SIG-M5 (cell line): ENCODE measurements at regions not wholly inside any gene's neighbourhood (a gene's known extent, or its start where the extent isn't known, plus 50 kb on each side); places are given as distances from the start of the nearest gene placed in this dataset.
A peak's percentile ranks its signal among the peaks of the same experiment; 100 is the strongest.
"Not testable (repeated sequence)": the region's sequence is repeated elsewhere in the genome, so short reads cannot be mapped to it uniquely, and the experiment has no call there.

Experiments
- DNase-seq: peaks from one replicate; lab custom pipeline; 2025; lab: John Stamatoyannopoulos, UW

DNA sequence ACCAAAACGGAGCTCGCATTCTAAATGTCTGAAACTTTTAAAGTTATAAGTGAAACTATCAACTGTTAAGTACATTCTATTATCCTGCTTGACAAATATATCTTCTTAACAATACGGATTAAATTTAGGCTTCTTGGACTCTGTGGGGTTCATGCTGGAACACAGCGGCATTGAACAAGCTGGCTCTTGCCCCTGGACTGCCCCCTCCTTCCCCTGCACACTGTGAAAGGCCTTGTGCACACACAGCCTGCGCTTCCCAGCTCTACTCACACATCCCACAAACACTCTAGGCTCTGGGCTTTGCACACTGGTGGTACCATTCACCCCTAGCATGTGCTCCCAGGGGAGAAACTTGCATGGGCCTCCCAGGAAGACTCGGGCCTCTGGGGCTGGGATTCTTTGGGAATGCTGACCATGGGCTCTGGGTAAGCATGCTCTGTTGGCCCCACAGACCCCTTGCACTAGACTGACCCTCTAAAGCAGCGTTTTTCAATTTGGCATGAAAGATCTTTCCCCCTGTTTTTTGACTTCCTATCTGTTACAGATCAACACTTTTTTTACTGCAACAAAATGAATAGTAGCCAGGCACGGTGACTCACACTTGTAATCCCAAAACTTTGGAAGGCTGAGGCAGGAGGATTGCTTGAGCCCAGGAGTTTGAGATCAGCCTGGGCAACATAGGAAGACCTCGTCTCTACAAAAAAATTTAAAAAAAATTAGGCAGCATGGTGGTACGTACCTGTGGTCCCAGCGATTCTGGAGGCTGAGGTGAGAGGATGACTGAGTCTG lies 96.2 kb upstream of the CPM start:
- DNase-seq, result no peak

DNA sequence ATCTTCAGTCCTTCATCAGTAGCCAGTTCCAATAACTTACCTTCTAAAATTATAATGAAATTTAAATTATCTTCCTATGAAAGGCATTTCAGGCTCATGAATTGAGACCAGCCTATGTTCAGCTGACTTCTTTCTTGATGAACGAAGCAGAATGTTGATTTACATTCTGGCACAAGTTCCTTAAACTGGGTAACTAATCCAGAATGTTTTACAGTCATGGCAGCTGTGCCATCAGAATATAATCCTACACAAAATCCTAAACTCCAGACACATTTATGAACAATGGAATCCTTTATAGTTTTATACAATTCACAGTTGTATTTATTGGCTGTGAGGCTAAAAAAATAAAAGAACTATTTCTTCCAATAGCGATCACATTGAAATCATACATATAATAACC lies 97.3 kb upstream of the CPM start:
- DNase-seq, result no peak

DNA sequence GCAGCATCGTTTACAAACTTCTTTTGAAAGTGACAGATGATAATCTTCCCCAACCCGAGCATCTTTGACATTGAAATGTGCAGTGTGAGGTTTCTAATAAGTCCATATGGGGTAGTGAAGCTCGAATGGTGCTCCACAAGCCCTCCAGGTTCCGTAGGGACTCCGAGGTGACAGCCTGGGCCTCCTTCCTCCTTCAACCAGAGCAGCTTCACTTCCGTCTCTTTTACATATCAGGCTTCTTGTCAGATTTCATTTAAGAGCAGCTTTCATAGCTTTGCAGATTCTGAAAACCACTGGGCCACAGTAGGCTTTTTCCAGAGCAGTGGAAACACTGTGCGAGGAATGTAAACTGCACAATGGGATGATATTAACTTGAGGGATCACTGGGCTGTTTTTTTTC lies 103.6 kb upstream of the CPM start:
- no peak for DNase-seq

DNA sequence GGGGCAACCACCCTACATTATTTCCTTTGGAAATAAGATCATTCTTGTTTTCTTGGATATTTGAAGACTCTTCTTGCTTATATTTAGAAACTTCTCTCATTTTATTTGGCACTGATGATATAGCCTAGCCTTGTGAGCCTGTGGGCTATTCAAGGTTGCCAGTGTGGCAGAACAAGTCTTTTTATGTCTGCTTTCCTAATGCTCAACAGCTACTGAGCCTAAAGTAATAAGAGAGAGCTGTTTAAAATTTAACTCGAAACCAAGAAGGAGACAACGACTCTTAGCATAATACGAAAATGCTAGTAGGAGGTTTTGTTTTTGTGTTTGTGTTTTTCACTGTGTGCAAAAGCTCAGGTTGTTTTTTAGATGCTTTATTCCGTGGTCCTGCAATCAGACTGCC lies 104.0 kb upstream of the CPM start:
- no peak for DNase-seq

DNA sequence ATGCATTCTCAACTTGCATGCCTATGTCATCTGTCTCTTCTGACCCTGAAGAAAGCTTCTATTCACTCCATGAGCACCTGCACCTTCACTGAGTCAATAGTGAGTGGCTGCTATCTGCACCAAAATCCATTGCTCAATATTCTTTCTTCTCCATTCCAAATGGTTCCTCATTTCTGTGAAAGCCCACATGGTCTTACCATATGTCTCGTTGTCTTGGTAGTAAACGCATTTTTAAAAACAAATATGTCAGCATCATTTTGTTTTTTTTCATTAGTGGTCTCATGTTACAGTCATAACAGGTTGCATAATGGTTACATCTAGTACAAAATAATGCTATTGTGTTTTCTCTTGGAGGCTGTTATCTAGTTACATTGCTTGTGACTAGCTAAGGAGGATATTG lies 106.9 kb upstream of the CPM start:
- DNase-seq, result peak; percentile 75

DNA sequence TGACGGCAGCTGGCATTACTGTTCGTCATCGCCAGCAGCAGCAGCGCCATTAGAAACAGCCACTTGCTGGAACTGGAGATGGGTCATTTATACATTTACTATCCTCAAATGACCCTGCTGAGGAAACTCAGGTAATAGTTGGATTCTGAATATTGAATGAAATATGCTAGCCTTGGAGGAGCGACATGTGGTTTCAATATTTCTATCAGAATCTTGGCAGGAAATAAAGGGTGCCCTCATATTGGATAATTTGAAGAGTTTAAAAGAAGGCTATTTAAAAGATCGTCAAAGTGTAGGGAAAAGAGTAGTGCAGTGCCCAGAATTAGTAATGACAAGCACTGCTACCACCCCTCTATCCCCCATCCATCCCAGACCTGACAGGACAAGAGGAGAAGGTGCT lies 109.6 kb upstream of the CPM start:
- DNase-seq, result no peak

DNA sequence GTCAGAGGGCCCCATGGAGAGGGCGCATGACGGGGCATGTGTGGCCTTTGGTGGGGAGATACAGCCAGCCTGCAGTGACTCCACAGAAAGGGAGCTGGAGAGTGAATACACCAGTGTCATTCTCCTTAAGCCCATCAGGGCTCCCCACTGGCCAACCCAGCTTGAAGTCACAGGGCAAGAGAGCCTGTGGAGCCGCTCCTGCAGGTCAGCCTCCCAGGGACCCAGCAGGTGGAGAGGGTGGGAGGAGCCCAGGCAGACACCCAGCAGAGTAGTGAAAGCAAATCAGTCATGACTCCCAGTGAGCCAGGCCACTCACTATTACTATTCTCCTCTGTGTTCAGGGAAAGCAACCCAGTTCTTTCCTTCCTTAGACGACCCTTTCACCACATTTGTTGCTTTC lies 110.0 kb upstream of the CPM start:
- no peak for DNase-seq

DNA sequence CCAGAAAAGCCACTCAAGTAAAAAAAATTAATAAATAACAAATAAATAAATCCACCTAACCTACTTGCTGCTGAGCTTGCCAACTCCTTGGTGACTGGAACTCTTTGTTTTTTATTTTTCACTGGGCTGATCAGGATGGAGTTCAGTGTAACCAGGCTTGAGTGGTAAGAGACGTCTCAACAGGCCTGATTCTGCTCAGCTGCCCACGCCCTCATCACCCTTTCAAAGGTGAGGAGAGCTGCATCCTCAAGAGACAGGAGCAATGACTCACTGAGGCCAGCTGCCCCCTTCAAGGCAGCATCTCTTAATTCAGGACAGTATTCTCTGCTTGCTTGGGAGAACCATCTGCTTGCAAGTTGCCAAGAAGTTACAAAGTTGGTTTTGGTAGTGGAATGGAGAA lies 111.9 kb upstream of the CPM start:
- DNase-seq, result no peak

DNA sequence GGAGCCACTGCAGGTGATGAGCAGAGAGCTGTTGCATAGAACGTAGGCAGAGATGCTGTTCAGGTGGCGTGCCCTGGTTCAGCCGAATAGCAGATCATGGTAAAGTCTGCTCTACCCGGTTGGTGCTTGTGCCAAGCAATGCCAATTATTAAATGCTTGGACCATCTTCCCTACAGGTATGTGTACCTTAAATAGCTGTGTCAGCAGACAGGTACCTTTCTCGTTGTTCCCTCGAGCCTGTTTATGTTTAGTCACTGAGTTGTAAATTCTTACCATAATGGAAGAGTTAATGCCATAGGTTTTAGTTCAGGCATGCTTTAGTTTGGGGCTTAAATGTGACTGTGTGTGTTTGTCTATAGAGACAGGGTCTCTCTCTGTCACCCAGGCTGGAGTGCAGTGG lies 112.5 kb upstream of the CPM start:
- no peak for DNase-seq

DNA sequence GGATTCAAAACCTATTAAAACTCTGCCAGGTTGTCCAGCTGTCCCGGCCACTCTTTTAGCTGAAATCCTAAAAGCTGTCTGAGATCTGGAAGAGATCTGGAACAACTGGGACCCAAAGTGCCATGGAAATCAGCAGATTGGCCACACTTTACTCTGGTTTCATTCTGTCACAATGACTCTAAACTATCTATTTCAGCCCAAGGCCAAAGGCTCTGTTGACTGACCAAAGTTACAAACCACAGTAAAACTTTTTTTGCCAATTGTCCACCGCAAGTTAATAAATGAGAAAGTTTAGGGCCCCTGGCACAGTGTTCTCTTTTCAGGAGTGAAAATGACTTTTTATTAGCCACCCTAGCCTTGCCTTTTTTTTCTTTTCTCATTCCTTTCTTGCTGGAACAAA lies 113.4 kb upstream of the CPM start:
- DNase-seq, result no peak

DNA sequence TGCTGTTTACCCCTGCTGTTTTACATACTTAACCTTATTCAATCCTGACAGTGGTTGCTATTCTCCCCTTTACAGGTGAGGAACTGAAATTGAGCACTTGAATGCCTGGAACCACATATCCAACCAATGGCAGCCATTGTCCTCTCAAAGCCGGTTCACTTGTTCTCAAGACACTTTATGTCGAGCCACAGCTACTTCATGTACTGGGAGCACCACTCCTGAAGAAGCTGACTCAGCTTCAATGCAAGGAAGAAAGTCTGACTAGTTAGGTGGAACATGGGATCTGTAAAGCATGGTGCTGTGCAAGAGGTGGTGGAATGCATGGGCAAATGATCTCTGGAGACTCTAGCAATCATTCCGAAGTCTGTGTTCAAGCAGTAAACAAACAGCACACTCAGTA lies 113.9 kb upstream of the CPM start:
- no peak for DNase-seq

DNA sequence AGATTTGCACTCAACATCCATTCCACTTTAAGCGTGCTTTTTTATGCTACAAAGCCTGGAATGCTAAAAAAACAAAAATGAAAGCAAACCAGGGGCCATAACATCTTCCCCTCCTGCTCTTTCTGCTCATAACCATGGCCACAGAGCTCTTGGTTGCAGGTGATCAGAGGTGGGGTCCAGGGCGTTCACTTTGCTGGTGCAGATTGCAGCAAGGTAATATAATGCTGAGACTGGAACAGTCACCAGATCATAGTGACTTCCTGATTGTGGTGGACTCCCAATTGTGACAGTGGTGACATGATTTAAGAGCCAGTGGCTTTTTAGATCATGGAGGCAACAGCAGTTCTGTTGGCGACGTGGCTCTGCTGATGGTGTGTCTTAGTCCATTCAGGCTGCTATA lies 115.0 kb upstream of the CPM start:
- DNase-seq, result no peak

DNA sequence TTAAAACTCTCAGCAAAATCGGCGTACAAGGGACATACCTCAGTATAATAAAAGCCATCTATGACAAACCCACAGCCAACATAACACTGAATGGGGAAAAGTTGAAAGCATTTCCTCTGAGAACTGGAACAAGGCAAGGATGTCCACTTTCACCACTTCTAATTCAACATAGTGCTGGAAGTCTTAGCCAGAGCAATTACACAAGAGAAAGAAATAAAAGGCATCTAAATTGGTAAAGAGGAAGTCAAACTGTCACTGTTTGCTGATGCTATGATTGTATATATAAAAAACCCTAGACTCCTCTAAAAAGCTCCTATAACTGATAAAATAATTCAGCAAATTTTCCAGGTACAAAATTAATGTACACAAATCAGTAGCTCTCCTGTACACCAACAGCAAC lies 116.9 kb upstream of the CPM start:
- DNase-seq, result not testable (repeated sequence)

DNA sequence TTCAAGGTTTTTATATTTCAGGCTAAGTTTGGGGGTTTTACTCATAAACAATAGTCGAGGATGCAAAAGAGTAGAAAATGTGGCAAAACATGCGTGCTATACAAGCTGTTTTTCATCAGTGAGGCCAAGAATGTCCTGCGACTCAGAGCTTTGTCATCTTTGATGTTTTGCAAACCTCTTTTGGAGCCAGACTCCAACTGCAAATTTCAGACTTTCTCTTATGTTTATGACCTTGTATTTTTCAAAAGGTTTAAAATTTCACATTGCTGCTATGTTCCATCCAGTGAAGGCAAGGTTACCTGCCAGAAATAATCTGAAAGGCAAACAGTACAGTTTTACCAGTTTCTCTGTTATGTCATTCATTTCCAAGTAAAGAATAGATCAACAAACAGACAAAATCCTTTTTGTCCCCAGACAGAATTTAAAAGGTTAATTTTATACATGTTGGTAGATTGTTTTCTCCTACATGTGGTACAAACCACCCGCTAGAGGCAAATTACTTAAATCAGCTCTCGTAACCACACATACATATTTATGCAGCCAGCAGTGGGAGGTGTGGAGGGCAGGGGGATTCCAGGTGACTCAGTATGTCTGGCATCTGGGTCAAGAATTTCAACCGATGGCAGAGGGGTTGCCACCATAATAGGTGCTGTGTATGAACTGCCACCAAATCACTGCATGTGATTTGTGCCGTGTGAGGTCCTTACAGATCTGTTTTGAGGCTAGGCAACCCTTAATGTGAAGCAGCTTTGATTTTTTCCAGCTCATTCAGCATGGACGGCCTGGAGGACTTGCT lies 119.8 kb upstream of the CPM start:
- no peak for DNase-seq

DNA sequence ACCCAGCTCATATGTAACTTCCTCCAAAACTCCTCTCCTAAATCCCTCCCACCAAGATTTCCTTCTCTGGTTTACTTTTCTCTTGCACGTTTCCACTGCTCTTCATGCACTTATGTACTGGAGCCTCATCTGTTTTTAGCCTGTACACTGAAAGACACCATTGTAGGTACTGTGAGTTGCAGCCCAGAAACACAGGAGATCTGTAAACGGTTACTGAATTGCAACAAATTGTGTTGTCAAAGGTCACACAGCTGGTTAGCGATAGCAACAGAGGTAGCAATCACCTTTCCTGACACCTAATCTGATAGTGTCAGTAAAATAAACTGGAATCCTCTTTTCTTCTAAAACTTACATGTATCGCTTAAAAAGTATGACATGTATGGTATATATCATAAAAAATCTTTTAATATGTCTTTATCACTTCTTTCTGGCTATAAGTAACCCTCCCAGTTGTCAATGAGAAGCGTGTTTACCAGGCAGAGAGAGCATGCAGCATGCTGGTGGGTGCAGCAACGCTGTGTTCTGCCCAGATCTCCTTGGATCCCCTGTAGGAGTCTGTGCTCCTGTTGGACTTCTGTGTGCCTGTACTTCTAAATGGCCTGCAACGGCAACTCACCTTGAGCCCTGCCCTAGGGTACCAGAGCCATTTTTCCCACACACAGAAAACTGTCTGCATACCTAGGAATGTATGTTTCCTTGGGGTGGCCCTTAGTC lies 121.5 kb upstream of the CPM start:
- DNase-seq, result no peak

DNA sequence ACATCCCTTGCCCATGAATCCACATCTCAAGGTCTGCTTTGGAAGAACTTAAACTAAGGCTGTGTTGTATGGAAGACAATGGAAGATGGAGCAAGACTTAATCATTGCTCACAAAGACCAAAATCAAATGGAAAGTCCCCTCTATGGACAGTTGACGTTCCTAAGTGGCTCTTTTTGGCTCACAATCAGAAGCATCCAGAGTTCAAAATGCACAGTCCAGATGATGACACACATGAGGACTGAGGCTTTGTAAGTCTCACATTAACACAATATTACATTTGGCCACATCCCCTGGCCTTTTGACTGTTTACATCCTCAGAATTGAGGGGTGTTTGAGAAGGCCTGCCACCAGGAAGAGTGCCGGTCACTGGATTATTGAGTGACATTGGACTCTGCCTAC lies 122.3 kb upstream of the CPM start:
- DNase-seq, result no peak

DNA sequence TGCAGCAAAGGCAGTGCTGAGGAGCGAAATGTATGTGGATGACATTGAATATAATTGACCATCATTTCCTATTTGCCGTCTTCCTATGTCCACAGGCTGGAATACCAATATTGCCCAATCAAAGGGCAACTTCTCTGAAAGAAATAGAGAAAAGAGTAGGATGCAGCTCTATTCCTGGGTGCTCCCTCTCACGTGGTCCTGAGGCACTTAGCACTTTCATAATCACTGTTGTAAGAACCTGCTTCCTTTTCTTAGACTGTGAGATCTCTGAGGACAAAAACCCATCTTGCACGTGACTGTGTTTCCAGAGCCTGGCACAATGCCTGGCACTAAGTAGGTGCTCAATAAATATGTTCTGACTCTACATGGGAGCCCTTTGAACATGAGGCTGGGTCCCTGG lies 122.7 kb upstream of the CPM start:
- DNase-seq, result no peak

DNA sequence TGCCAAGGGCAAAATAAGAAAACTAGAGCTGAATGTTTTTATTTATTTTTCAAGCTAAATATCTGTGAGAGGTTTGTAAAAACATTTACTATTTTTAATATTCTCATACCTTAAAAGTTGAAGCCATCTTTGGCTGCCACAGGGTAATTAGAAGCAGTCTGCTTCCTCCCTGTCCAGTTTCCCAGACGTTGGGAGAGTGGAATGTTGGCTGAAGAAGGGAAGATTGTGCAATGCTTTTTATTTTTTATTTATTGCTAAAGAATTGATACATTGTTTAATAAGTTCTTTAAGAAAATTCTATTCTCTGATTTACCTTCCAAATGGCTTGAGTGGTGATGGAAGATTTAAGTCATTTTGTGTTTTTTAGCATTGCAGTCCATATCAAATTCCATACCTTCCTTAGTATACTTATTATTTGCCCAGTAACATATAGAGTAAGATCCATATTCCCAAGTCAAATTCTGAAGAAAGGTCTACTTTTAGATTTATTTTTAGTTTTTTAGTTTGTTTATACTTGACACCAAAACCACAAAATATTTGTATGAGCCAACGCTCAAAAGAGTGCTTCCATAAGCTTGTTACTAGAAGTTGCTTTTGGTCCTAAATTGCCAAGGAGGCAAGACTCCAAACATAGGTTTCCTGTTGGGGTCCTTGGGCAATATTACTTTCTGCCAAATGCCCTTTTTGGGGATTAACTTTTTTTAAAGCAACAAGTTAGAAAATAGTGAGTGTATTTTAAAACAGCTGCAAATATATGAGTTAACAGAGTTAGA lies 124.0 kb upstream of the CPM start:
- no peak for DNase-seq

DNA sequence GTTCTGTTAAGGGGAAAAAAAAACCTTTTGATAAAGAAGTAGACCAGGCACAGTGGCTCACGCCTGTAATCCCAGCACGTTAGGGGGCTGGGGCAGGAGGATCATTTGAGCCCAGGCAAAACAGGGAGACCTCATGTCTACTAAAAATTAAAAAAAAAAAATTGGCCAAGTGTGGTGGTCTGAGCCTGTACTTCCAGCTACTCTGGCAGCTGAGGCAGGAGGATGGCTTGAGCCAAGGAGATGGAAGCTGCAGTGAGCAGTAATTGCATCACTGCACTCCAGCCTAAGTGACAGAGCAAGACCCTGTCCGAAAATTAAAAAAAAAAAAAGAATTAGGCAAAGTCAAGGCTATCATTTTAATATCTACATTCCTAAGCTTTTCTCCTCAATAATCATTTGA lies 124.8 kb upstream of the CPM start:
- no peak for DNase-seq

DNA sequence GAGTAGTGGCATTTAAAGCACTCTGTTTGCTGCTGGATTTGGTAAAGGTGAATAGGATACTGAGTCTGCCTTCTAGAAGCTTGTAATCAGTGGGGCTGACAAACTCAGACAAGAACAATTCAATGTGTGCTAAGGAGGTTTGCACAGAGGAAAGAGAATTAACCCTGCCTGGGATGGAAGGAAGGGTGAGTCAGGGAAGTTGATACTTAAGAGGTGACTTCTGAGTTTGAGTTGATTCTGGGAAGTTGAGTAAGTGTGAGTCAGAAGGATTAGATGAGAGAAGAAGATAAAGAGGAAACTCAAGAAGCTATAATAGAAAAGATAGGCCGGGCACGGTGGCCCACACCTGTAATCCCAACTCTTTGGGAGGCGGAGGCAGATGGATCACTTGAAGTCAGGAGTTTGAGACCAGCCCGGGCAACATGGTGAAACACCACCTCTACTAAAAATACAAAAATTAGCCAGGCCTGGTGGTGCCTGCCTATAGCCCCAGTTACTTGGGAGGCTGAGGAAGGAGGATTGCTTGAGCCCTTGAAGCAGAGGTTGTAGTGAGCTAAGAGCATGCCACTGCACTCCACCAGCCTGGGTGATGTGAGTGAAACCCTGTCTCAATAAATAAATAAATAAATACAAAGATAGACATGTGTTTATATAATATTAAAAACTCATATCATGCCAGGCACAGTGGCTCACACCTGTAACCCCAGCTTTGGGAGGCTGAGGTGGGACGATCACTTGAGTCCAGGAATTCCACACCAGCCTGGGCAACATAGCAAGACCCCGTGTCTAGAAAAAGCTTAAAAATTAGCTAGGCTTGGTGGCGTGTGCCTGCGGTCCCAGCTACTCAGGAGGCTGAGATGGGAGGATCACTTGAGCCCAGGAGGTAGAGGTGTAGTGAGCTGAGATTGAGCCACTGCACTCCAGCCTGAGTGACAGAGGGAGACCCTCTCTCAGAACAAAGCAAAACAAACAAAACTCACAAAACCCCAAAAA lies 126.8 kb upstream of the CPM start:
- peak; percentile 48 for DNase-seq

DNA sequence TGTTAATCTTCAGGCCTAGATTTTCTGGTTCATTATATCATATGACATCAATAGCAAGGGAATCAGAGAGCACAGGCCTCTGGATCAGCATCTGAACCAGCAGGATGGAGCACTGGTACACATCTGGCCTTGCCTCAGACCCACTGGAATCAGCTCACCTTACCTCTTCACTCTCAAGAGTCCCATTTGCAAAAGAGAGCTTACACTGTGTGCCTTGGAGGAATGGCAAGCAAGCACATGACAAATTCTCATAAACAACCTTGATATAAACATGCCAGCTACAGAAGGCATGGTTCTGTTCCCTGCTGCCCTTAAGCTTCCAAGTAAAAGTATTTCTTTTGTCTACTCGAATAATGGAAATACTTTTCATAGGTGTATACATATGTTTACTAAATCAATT lies 128.6 kb upstream of the CPM start:
- DNase-seq, result no peak
